Thyroid gland (tissue), 4 donors: ENCODE measurements at regions not wholly inside any gene's neighbourhood (a gene's known extent, or its start where the extent isn't known, plus 50 kb on each side); places are given as distances from the start of the nearest gene placed in this dataset.

Experiments used
- DNase-seq, 2 donors: peaks; one replicate each; pipeline ENCODE4 v3.0.0-alpha.2; 2019
- H3K27ac ChIP-seq, 3 donors: fragments of 200-600 bp; sonication (generic); 1 replicate in 2 of 3; 2 replicates in 1 of 3; pipeline ENCODE4 v1.5.1; 2016 to 2019; ENCODE audit warnings: mild to moderate bottlenecking in 1 of 3, moderate library complexity in 1 of 3
- H3K27me3 ChIP-seq: fragments of 200-600 bp; sonication (generic); one replicate; pipeline ENCODE4 v1.5.1; 2019
- H3K36me3 ChIP-seq, 2 donors: fragments of 200-600 bp; sonication (generic); one replicate each; pipeline ENCODE4 v1.5.1; 2016 to 2019
- H3K4me1 ChIP-seq, 2 donors: fragments of 200-600 bp; sonication (generic); one replicate each; pipeline ENCODE4 v1.5.1; 2017 to 2019
- H3K4me3 ChIP-seq, 3 donors: fragments of 200-600 bp; sonication (generic); replicated peaks in 1 of 3; 1 replicate in 2 of 3; 2 replicates in 1 of 3; pipeline ENCODE4 v1.5.1; 2016; ENCODE audit warnings: mild to moderate bottlenecking in 1 of 3
- H3K9me3 ChIP-seq: fragments of 200-600 bp; sonication (generic); one replicate; pipeline ENCODE4 v1.5.1; 2017
- CTCF ChIP-seq, 6 experiments: fragments of 200-600 bp in 3 of 6; fragments of 450-650 bp in 3 of 6; sonication (generic) in 3 of 6; IDR thresholded peaks; one replicate each; pipeline ENCODE4 v1.5.1; 2016 to 2019; ENCODE audit warnings: antibody characterized with exemption in 6 of 6, mild to moderate bottlenecking in 2 of 6, inconsistent platforms in 1 of 6, moderate library complexity in 1 of 6
- POLR2A ChIP-seq, 2 donors: fragments of 450-650 bp; IDR thresholded peaks; one replicate each; pipeline ENCODE4 v1.6.1; 2017; ENCODE audit warnings: antibody characterized with exemption in 2 of 2, mild to moderate bottlenecking in 2 of 2, moderate library complexity in 1 of 2
- WGBS, 2 donors: methylation state at CpG; one replicate each; pipeline ENCODE4 v1.1.5; 2017; 5-methylcytosine and 5-hydroxymethylcytosine counted together
- intact Hi-C: fragments of 100-400 bp; cut with DNase I; formaldehyde crosslinking; loops from one replicate; pipeline ENCODE4 v1.15.1; 2023

GRCh38 chr10:105516511-105516910, 875.4 kb downstream of the SORCS3 start:
- Histone ChIP-seq H3K36me3 (no peaks in the 10 kb centered on the region), H3K27me3 (no peaks in the 10 kb centered on the region), H3K9me3 (no peaks in the 10 kb centered on the region), H3K4me3 (no peak overlapping the region), H3K27ac (no peak overlapping the region), H3K4me1 (no peaks in the 10 kb centered on the region)
- no peak for DNase-seq
- intact Hi-C loops, result no loop called here
- TF ChIP-seq CTCF (IDR thresholded peaks at IDR 0.05), result no peak
- TF ChIP-seq POLR2A (IDR thresholded peaks at IDR 0.05), result no peak
- WGBS, 2 donors, result 93 to 94% methylated on average over 2 of the region's 2 CpGs

DNA sequence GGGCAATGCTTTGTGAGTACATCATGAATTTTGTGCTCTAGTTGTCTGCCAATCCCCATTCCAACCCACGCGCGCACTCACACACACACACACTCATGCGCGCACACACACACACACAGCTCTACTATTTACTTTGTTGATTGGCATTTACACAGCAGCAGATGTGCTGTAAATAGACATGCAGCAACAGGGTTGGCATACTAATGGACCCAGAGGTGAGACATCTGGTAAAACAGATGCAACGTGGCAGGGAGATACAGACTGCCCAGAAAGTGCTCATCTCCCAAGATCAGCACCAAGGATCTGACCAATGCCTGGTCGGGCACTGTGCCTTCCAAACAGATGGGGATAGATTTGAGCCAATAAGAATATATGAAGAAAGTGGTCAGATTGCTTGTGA, 873.0 kb downstream of the SORCS3 start:
- intact Hi-C loops, result no loop called here
- no peak overlapping the region for H3K4me3 ChIP-seq
- H3K9me3 ChIP-seq, result no peaks in the 10 kb centered on the region
- TF ChIP-seq POLR2A (IDR thresholded peaks at IDR 0.05) (no peak), CTCF (IDR thresholded peaks at IDR 0.05) (no peak)
- no peaks in the 10 kb centered on the region for H3K36me3 ChIP-seq
- no peaks in the 10 kb centered on the region for H3K27me3 ChIP-seq
- DNase-seq, result no peak
- H3K27ac ChIP-seq, result no peak overlapping the region
- H3K4me1 ChIP-seq, result no peaks in the 10 kb centered on the region
- 89 to 94% methylated on average over 7 of the region's 7 CpGs for WGBS, 2 donors

GRCh38 chr10:105509517-105509916, 868.4 kb downstream of the SORCS3 start:
- Histone ChIP-seq H3K9me3 (no peaks in the 10 kb centered on the region), H3K27me3 (no peaks in the 10 kb centered on the region), H3K36me3 (no peaks in the 10 kb centered on the region), H3K27ac (no peak overlapping the region), H3K4me3 (no peak overlapping the region), H3K4me1 (no peaks in the 10 kb centered on the region)
- TF ChIP-seq CTCF (IDR thresholded peaks at IDR 0.05), result no peak
- no peak for TF ChIP-seq POLR2A (IDR thresholded peaks at IDR 0.05)
- intact Hi-C loops, result no loop called here
- 78 to 82% methylated on average over 3 of the region's 3 CpGs for WGBS, 2 donors
- DNase-seq, result no peak

GRCh38 chr10:105506262-105506661, 865.2 kb downstream of the SORCS3 start:
- 78 to 81% methylated on average over 5 of the region's 5 CpGs for WGBS, 2 donors
- H3K4me1 ChIP-seq, result no peaks in the 10 kb centered on the region
- intact Hi-C loops, result no loop called here
- no peaks in the 10 kb centered on the region for H3K9me3 ChIP-seq
- no peak for TF ChIP-seq POLR2A (IDR thresholded peaks at IDR 0.05)
- no peak for TF ChIP-seq CTCF (IDR thresholded peaks at IDR 0.05)
- H3K36me3 ChIP-seq, result no peaks in the 10 kb centered on the region
- DNase-seq, result no peak
- H3K27ac ChIP-seq, result no peak overlapping the region
- H3K27me3 ChIP-seq, result no peaks in the 10 kb centered on the region
- H3K4me3 ChIP-seq, result no peak overlapping the region

GRCh38 chr10:105503714-105504113, 862.6 kb downstream of the SORCS3 start:
- Histone ChIP-seq H3K4me1 (no peaks in the 10 kb centered on the region), H3K27ac (no peak overlapping the region), H3K9me3 (no peaks in the 10 kb centered on the region), H3K36me3 (no peaks in the 10 kb centered on the region), H3K27me3 (no peaks in the 10 kb centered on the region), H3K4me3 (no peak overlapping the region)
- DNase-seq, result no peak
- TF ChIP-seq POLR2A (IDR thresholded peaks at IDR 0.05) (no peak), CTCF (IDR thresholded peaks at IDR 0.05) (no peak)
- intact Hi-C loops, result no loop called here
